GM21723 (cell line): ENCODE measurements at regions not wholly inside any gene's neighbourhood (a gene's known extent, or its start where the extent isn't known, plus 50 kb on each side); places are given as distances from the start of the nearest gene placed in this dataset.

ENCODE experiments used
- ATAC-seq: cut with Tn5 transposase; IDR thresholded peaks from one replicate; pipeline ENCODE4 v1.9.1; 2021; ENCODE audit warnings: mild to moderate bottlenecking, moderate library complexity; ENCODE audit not compliant: unreplicated experiment

GRCh38 chr12:43044241-43044640 is 454.7 kb upstream of the PRICKLE1 start:
- no peak for ATAC-seq

- ATAC-seq: no peak
These were observed 449.4 kb upstream of the PRICKLE1 start for GRCh38 chr12:43038991-43039390.

GRCh38 chr12:43029971-43030370 is 440.4 kb upstream of the PRICKLE1 start:
- no peak for ATAC-seq

- ATAC-seq: no peak
These were observed 439.3 kb upstream of the PRICKLE1 start for GRCh38 chr12:43028826-43029225.

GRCh38 chr12:43022838-43023237 is 433.3 kb upstream of the PRICKLE1 start:
- ATAC-seq: no peak

GRCh38 chr12:43015090-43015737 is 425.7 kb upstream of the PRICKLE1 start:
- no peak for ATAC-seq

GRCh38 chr12:43011383-43011926 is 421.9 kb upstream of the PRICKLE1 start:
- no peak for ATAC-seq

GRCh38 chr12:43009846-43010240 is 420.3 kb upstream of the PRICKLE1 start:
- no peak for ATAC-seq

- ATAC-seq: no peak
These were observed 419.7 kb upstream of the PRICKLE1 start for GRCh38 chr12:43008953-43009845.

GRCh38 chr12:43004908-43005307 is 415.4 kb upstream of the PRICKLE1 start:
- ATAC-seq: no peak

GRCh38 chr12:43004141-43004540 is 414.6 kb upstream of the PRICKLE1 start:
- no peak for ATAC-seq

GRCh38 chr12:42996869-42997431 is 407.4 kb upstream of the PRICKLE1 start:
- no peak for ATAC-seq

GRCh38 chr12:42992826-42993225 is 403.3 kb upstream of the PRICKLE1 start:
- ATAC-seq: no peak

- no peak for ATAC-seq
These were observed 400.8 kb upstream of the PRICKLE1 start for GRCh38 chr12:42990387-42990786.

- ATAC-seq: no peak
These were observed 397.7 kb upstream of the PRICKLE1 start for GRCh38 chr12:42987216-42987650.

- no peak for ATAC-seq
These were observed 396.0 kb upstream of the PRICKLE1 start for GRCh38 chr12:42985506-42985905.

- ATAC-seq: no peak
These were observed 393.3 kb upstream of the PRICKLE1 start for GRCh38 chr12:42982828-42983227.

GRCh38 chr12:42981379-42981778 is 391.8 kb upstream of the PRICKLE1 start:
- ATAC-seq: no peak

GRCh38 chr12:42980441-42980840 is 390.9 kb upstream of the PRICKLE1 start:
- no peak for ATAC-seq

- ATAC-seq: no peak
These were observed 390.2 kb upstream of the PRICKLE1 start for GRCh38 chr12:42979746-42980145.

- ATAC-seq: no peak
These were observed 389.2 kb upstream of the PRICKLE1 start for GRCh38 chr12:42978708-42979107.
